HG03097 (cell line): ENCODE measurements at regions not wholly inside any gene's neighbourhood (a gene's known extent, or its start where the extent isn't known, plus 50 kb on each side); places are given as distances from the start of the nearest gene placed in this dataset.
"Not testable (repeated sequence)": the region's sequence is repeated elsewhere in the genome, so short reads cannot be mapped to it uniquely, and the experiment has no call there.

Experiments used
- ATAC-seq: cut with Tn5 transposase; IDR thresholded peaks from one replicate; pipeline ENCODE4 v1.9.1; 2021; ENCODE audit not compliant: unreplicated experiment, low FRiP score

DNA sequence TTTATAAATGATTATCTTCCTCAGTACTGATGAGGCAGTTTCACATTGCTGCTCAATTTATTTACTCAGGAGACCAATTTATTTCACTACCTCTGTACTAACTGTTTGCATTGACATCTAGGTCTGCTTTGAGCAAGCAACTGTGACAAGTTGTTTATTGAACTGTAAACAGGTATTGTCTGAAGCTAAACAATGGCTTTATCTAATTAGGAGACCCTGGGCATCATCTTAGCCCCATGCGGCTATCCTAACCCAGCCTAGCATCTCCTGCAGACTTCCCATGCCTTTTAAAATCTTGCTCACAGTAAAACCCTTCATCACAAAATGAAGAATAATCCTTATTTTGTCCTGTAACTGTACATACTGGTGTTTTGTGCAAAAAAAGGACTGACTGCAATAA, 348.2 kb downstream of the RWDD3 start:
- no peak for ATAC-seq

- ATAC-seq: no peak
Measured at GRCh38 chr1:95582746-95583145, 348.7 kb downstream of the RWDD3 start.

DNA sequence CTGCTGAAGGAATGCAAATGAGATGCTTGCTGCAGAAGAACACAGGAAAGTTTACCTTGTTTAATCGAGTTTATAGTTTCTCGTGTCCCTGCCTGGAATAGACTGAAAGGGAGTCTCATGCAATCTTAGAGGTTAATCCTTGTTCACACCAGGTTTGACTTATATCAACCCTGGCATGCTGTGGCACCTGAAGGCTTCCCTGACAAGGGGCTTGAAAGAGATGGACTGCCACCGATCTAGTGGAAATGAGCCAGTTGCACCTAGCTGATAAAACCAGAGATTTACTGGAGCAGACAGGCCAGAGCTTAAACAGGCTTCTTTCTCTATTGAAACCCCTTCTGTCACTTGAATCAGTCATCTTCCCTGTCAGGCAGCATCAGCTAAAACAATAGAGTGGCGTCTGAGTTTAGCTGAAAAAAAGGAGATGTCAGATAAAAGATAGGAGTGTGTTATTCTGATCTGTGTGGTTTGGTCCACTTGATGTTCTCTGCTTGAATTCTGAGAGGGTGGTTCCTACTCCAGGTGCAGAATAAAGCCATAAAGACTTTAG, 349.7 kb downstream of the RWDD3 start:
- ATAC-seq: no peak

GRCh38 chr1:95584315-95584714, 350.3 kb downstream of the RWDD3 start:
- no peak for ATAC-seq

GRCh38 chr1:95604771-95605170, 370.8 kb downstream of the RWDD3 start:
- ATAC-seq: no peak

DNA sequence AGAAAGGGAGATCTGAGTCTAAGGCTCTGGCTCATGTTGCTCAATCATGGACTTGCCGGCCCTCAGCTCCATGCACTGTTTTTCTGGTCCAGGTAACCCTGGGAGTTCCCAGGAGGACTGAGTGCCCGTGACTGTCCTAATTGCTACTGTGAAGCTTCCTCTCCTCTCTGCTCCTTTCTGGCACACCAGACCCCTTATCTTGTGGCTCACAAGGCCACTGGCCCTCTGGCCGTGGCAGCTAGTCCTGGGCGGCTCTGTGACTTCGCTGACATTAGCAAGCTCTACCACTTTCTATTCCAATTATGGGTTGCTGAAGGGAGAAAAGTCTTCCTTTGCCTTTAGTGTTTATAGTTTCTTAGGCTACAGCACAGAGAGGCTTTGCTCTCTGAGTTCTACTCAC, 380.2 kb downstream of the RWDD3 start:
- no peak for ATAC-seq

DNA sequence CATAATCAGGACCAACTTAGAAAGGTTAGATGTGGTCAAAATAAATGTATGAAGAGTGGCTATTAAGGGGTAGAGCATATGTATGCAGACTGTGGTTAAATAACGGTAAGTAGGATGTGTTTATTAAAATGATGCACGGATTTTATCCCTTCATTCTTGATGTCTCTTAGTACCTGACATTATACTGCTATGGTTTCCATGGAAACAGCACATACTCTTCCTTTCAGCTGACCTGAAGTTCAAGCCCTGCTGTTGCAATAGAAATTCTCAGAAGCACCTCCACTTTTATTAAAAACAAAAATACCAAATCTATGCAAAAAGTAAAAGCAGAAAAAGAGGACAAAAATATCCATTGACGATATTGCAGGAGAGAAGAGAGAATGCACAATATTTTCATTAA, 381.4 kb downstream of the RWDD3 start:
- ATAC-seq: no peak

- ATAC-seq: no peak
Measured at GRCh38 chr1:95620076-95620475, 386.1 kb downstream of the RWDD3 start.

- no peak for ATAC-seq
Measured at GRCh38 chr1:95622609-95623008, 388.6 kb downstream of the RWDD3 start.

DNA sequence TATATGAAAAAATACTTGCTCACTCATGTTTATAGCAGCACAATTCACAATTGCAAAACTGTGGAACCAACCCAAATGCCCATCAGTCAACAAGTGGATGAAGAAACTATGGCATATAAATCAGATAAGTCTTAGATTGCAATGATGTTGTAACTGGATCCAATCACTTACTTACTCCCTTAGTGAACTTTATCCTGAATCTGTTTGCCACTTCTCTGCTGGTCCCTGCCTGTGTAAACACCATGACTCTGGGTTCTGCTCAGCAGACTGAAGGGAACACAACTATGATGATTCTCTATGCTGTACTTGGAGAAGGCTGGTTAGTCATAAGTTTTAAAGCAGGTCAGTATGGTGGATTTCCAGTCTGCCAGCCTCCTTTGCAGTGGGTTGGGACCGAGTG, 391.2 kb downstream of the RWDD3 start:
- ATAC-seq: no peak

GRCh38 chr1:95627244-95627643, 393.2 kb downstream of the RWDD3 start:
- ATAC-seq: no peak

- no peak for ATAC-seq
Measured at GRCh38 chr1:95631695-95632094, 397.7 kb downstream of the RWDD3 start.

DNA sequence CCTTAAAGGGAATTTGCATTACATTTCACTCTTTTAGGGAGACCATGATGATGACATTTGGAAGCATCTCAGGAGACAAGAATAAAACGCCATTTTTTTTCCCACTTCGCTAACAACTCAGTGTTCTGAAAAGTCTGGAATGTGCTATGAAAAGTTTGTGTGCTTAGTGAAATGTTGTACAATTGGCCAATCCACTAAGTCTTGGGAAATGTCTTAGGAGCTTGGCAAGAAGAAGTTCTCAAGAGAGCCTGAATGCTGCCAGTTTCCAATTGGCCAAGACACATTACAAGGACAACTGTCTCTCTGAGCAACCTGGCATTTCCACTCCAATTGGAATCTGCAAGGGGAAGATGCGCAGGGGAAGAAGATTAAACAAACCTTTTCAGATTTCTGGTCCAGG, 401.8 kb downstream of the RWDD3 start:
- ATAC-seq: no peak

- no peak for ATAC-seq
Measured at GRCh38 chr1:95636897-95637296, 402.9 kb downstream of the RWDD3 start.

- ATAC-seq: no peak
Measured at GRCh38 chr1:95640746-95641145, 406.7 kb downstream of the RWDD3 start.

GRCh38 chr1:95641386-95641785, 407.4 kb downstream of the RWDD3 start:
- ATAC-seq: no peak

- ATAC-seq: no peak
Measured at GRCh38 chr1:95642035-95642434, 408.0 kb downstream of the RWDD3 start.

GRCh38 chr1:95643071-95643470, 409.1 kb downstream of the RWDD3 start:
- no peak for ATAC-seq

- ATAC-seq: not testable (repeated sequence)
Measured at GRCh38 chr1:95645126-95645525, 411.1 kb downstream of the RWDD3 start.

DNA sequence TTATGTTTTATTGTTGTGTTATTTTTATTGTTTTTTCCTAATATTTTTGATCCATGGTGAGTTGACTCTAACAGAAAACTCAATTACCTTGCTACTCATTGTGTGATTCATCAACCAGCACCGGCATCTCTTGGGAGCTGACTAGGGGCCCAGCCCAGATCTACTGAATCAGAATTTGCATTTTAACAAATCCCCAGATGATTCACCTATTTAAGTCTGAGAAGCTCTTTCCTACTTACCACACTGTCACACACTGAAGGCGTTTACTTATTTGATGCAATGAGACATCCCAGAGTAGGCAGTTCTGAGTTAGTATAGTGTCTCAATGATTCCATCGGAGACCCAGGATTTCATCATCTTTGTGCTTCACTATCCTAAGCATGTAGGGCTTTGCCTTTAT, 416.6 kb downstream of the RWDD3 start:
- ATAC-seq: no peak

- no peak for ATAC-seq
Measured at GRCh38 chr1:95652423-95652965, 418.5 kb downstream of the RWDD3 start.

DNA sequence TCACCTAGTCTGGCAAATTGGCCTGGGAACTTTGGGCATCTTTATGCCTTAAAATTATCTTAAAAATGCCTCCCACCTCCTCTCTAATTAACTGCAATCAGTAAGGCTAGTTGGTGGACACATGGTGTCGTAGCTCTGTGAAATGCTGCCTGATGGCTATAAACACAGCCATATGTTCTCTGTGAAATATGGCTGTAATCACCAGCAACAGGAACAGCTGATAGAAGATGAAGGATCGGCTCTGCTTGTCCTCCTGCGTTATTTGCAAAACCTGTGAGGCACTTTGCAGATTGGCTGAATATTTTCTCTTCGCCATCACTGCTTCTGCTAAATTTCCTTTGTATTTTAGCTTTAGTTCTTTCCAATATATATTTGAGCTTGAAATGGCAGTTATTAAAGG, 419.6 kb downstream of the RWDD3 start:
- ATAC-seq: no peak
